Neural progenitor cell (in vitro differentiated cells): ENCODE measurements at regions not wholly inside any gene's neighbourhood (a gene's known extent, or its start where the extent isn't known, plus 50 kb on each side); places are given as distances from the start of the nearest gene placed in this dataset.

Experiments used
- DNase-seq: peaks from one replicate; pipeline ENCODE4 v3.0.0-alpha.2; 2016; ENCODE audit warnings: low spot score
- H2AFZ ChIP-seq: fragments of 200-600 bp; sonication (generic); replicated peaks from 2 replicates; pipeline ENCODE4 v1.6.1; 2016; ENCODE audit warnings: antibody characterized with exemption
- H3F3A ChIP-seq: fragments of 200-600 bp; sonication (generic); 2 replicates; pipeline ENCODE4 v1.6.1; 2016; ENCODE audit warnings: antibody characterized with exemption, low read depth
- H3K27ac ChIP-seq: fragments of 200-600 bp; sonication (generic); 2 replicates; pipeline ENCODE4 v1.5.1; 2016; ENCODE audit warnings: mild to moderate bottlenecking
- H3K27me3 ChIP-seq: fragments of 200-600 bp; sonication (generic); 2 replicates; pipeline ENCODE4 v1.6.1; 2016; ENCODE audit warnings: mild to moderate bottlenecking, moderate library complexity
- H3K36me3 ChIP-seq: fragments of 200-600 bp; sonication (generic); 2 replicates; pipeline ENCODE4 v1.5.1; 2016
- H3K4me1 ChIP-seq: fragments of 200-600 bp; sonication (generic); 2 replicates; pipeline ENCODE4 v1.6.1; 2016; ENCODE audit warnings: mixed run types
- H3K4me2 ChIP-seq: fragments of 200-600 bp; sonication (generic); 2 replicates; pipeline ENCODE4 v1.6.1; 2016
- H3K4me3 ChIP-seq: fragments of 200-600 bp; sonication (generic); 2 replicates; pipeline ENCODE4 v1.5.1; 2016
- H3K79me2 ChIP-seq: fragments of 200-600 bp; sonication (generic); 2 replicates; pipeline ENCODE4 v1.6.1; 2016; ENCODE audit warnings: low read depth
- H3K9ac ChIP-seq: fragments of 200-600 bp; sonication (generic); 2 replicates; pipeline ENCODE4 v1.6.1; 2016
- H3K9me3 ChIP-seq: fragments of 200-600 bp; sonication (generic); 2 replicates; pipeline ENCODE4 v1.5.1; 2016; ENCODE audit warnings: low read depth
- H4K20me1 ChIP-seq: fragments of 200-600 bp; sonication (generic); 2 replicates; pipeline ENCODE4 v1.6.1; 2016; ENCODE audit warnings: low read depth
- H3K27ac Mint-ChIP-seq: 3 replicates; pipeline ENCODE4 v1.8.0; 2021; ENCODE audit warnings: mixed read lengths
- H3K27me3 Mint-ChIP-seq: 2 replicates; pipeline ENCODE4 v1.8.0; 2022; ENCODE audit warnings: low read depth, mild to moderate bottlenecking, inconsistent platforms, moderate library complexity, mixed read lengths; ENCODE audit not compliant: insufficient read depth
- H3K36me3 Mint-ChIP-seq: 3 replicates; pipeline ENCODE4 v1.8.0; 2021; ENCODE audit warnings: mixed read lengths
- H3K4me1 Mint-ChIP-seq: 3 replicates; pipeline ENCODE4 v1.8.0; 2021; ENCODE audit warnings: mixed read lengths
- H3K4me3 Mint-ChIP-seq: 3 replicates; pipeline ENCODE4 v1.8.0; 2021; ENCODE audit warnings: mild to moderate bottlenecking, moderate library complexity, mixed read lengths
- H3K9me3 Mint-ChIP-seq: 3 replicates; pipeline ENCODE4 v1.8.0; 2020; ENCODE audit warnings: mixed read lengths
- CTCF ChIP-seq: fragments of 200-600 bp; sonication (generic); IDR thresholded peaks from 2 replicates; pipeline ENCODE4 v1.5.1; 2017; ENCODE audit warnings: antibody characterized with exemption, mild to moderate bottlenecking
- EZH2 ChIP-seq: fragments of 200-600 bp; sonication (generic); IDR thresholded peaks from 2 replicates; pipeline ENCODE4 v1.6.1; 2017; ENCODE audit warnings: antibody characterized with exemption, mild to moderate bottlenecking, moderate library complexity
- EZH2phosphoT487 ChIP-seq: fragments of 200-600 bp; sonication (generic); IDR thresholded peaks from 2 replicates; pipeline ENCODE4 v1.6.1; 2017; ENCODE audit warnings: antibody characterized with exemption

GRCh38 chrX:22674932-22675331, 324.8 kb upstream of the DDX53 start:
- Histone ChIP-seq H3K27me3 (no peaks in the 10 kb centered on the region), H3F3A (no peaks in the 10 kb centered on the region), H3K9ac (no peak overlapping the region), H4K20me1 (no peaks in the 10 kb centered on the region), H3K4me3 (no peak overlapping the region), H3K4me1 (peaks cover 5% of the 10 kb centered on the region), H3K4me2 (no peak overlapping the region), H3K9me3 (peaks cover 6% of the 10 kb centered on the region), H2AFZ (no peak overlapping the region), H3K36me3 (no peaks in the 10 kb centered on the region), H3K79me2 (no peaks in the 10 kb centered on the region), H3K27ac (no peak overlapping the region)
- H3K27ac Mint-ChIP-seq = no peak overlapping the region
- H3K9me3 Mint-ChIP-seq = peaks cover 6% of the 10 kb centered on the region
- TF ChIP-seq EZH2 (no peak), EZH2phosphoT487 (no peak), CTCF (no peak)
- no peak overlapping the region for H3K4me3 Mint-ChIP-seq
- no peaks in the 10 kb centered on the region for H3K27me3 Mint-ChIP-seq
- peaks cover 9% of the 10 kb centered on the region for H3K4me1 Mint-ChIP-seq
- DNase-seq = peak; percentile 3
- H3K36me3 Mint-ChIP-seq = no peaks in the 10 kb centered on the region

- Mint-ChIP-seq H3K36me3 (no peaks in the 10 kb centered on the region), H3K9me3 (peaks cover 3% of the 10 kb centered on the region), H3K4me1 (no peaks in the 10 kb centered on the region), H3K27me3 (no peaks in the 10 kb centered on the region), H3K27ac (no peak overlapping the region), H3K4me3 (no peak overlapping the region)
- no peaks in the 10 kb centered on the region for H3F3A ChIP-seq
- no peaks in the 10 kb centered on the region for H3K79me2 ChIP-seq
- no peak overlapping the region for H3K4me2 ChIP-seq
- no peak for DNase-seq
- no peaks in the 10 kb centered on the region for H4K20me1 ChIP-seq
- H3K27me3 ChIP-seq = no peaks in the 10 kb centered on the region
- H3K4me1 ChIP-seq = no peaks in the 10 kb centered on the region
- TF ChIP-seq CTCF (no peak), EZH2 (no peak), EZH2phosphoT487 (no peak)
- H3K27ac ChIP-seq = no peak overlapping the region
- H3K9me3 ChIP-seq = no peaks in the 10 kb centered on the region
- no peak overlapping the region for H3K9ac ChIP-seq
- H3K4me3 ChIP-seq = no peak overlapping the region
- no peak overlapping the region for H2AFZ ChIP-seq
- H3K36me3 ChIP-seq = no peaks in the 10 kb centered on the region
Measured at GRCh38 chrX:22686138-22686541, 313.6 kb upstream of the DDX53 start.

GRCh38 chrX:22689290-22689689, 310.5 kb upstream of the DDX53 start:
- H3K4me3 ChIP-seq = no peak overlapping the region
- H3F3A ChIP-seq = no peaks in the 10 kb centered on the region
- H3K9me3 ChIP-seq = no peaks in the 10 kb centered on the region
- H4K20me1 ChIP-seq = no peaks in the 10 kb centered on the region
- no peaks in the 10 kb centered on the region for H3K79me2 ChIP-seq
- no peak overlapping the region for H3K27ac Mint-ChIP-seq
- H3K9me3 Mint-ChIP-seq = no peaks in the 10 kb centered on the region
- H3K4me2 ChIP-seq = no peak overlapping the region
- no peak for TF ChIP-seq EZH2
- no peak overlapping the region for H3K9ac ChIP-seq
- DNase-seq = no peak
- no peaks in the 10 kb centered on the region for H3K36me3 ChIP-seq
- no peaks in the 10 kb centered on the region for H3K27me3 Mint-ChIP-seq
- no peak overlapping the region for H3K27ac ChIP-seq
- no peaks in the 10 kb centered on the region for H3K4me1 ChIP-seq
- no peak overlapping the region for H2AFZ ChIP-seq
- H3K27me3 ChIP-seq = no peaks in the 10 kb centered on the region
- H3K4me1 Mint-ChIP-seq = no peaks in the 10 kb centered on the region
- H3K36me3 Mint-ChIP-seq = no peaks in the 10 kb centered on the region
- no peak overlapping the region for H3K4me3 Mint-ChIP-seq

- Histone ChIP-seq H4K20me1 (no peaks in the 10 kb centered on the region), H3K36me3 (no peaks in the 10 kb centered on the region), H3K27me3 (no peaks in the 10 kb centered on the region), H3K79me2 (no peaks in the 10 kb centered on the region), H3K4me2 (no peak overlapping the region), H3K9ac (no peak overlapping the region), H3K4me3 (no peak overlapping the region), H2AFZ (no peak overlapping the region), H3F3A (no peaks in the 10 kb centered on the region), H3K9me3 (no peaks in the 10 kb centered on the region), H3K4me1 (no peaks in the 10 kb centered on the region), H3K27ac (no peak overlapping the region)
- Mint-ChIP-seq H3K4me1 (no peaks in the 10 kb centered on the region), H3K27ac (no peak overlapping the region), H3K4me3 (no peak overlapping the region), H3K36me3 (no peaks in the 10 kb centered on the region), H3K9me3 (no peaks in the 10 kb centered on the region), H3K27me3 (no peaks in the 10 kb centered on the region)
- TF ChIP-seq EZH2phosphoT487 = no peak
- TF ChIP-seq CTCF = no peak
- no peak for TF ChIP-seq EZH2
- no peak for DNase-seq
Measured at GRCh38 chrX:22690116-22690515, 309.6 kb upstream of the DDX53 start.
